ENCODE measurements at regions not wholly inside any gene's neighbourhood (a gene's known extent, or its start where the extent isn't known, plus 50 kb on each side); places are given as distances from the start of the nearest gene placed in this dataset.

DNA sequence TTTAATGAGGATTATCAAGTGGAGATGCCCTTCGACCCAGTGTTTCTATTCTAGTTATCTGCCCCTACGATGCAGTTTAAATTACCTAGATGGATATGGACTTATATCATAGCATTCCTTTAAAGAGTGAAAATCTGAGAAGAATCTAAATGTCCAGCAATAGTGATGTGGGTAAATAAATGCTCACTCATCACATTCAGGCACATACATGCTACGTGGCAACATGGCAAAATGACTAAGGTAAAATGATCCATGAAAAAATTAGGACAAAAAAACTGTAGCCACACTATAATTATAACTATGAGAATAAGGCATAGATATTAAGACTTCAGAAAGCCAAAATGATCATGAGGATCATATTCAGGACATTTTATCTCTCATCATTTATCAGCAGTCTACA is 82.4 kb upstream of the PDE1C start (continued):
- TF ChIP-seq, protein P1, sequence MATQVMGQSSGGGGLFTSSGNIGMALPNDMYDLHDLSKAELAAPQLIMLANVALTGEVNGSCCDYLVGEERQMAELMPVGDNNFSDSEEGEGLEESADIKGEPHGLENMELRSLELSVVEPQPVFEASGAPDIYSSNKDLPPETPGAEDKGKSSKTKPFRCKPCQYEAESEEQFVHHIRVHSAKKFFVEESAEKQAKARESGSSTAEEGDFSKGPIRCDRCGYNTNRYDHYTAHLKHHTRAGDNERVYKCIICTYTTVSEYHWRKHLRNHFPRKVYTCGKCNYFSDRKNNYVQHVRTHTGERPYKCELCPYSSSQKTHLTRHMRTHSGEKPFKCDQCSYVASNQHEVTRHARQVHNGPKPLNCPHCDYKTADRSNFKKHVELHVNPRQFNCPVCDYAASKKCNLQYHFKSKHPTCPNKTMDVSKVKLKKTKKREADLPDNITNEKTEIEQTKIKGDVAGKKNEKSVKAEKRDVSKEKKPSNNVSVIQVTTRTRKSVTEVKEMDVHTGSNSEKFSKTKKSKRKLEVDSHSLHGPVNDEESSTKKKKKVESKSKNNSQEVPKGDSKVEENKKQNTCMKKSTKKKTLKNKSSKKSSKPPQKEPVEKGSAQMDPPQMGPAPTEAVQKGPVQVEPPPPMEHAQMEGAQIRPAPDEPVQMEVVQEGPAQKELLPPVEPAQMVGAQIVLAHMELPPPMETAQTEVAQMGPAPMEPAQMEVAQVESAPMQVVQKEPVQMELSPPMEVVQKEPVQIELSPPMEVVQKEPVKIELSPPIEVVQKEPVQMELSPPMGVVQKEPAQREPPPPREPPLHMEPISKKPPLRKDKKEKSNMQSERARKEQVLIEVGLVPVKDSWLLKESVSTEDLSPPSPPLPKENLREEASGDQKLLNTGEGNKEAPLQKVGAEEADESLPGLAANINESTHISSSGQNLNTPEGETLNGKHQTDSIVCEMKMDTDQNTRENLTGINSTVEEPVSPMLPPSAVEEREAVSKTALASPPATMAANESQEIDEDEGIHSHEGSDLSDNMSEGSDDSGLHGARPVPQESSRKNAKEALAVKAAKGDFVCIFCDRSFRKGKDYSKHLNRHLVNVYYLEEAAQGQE (IDR thresholded peaks at IDR 0.05; ENCODE audit: low read depth), result no peak
- TF ChIP-seq CEBPB (IDR thresholded peaks at IDR 0.05; ENCODE audit: low read depth), result no peak
- TF ChIP-seq POLR2A (IDR thresholded peaks at IDR 0.05; ENCODE audit: borderline replicate concordance, extremely low read depth, insufficient read depth, insufficient read length), result no peak
- TF ChIP-seq SRF (IDR thresholded peaks at IDR 0.05; ENCODE audit: low read depth), result no peak

DNA sequence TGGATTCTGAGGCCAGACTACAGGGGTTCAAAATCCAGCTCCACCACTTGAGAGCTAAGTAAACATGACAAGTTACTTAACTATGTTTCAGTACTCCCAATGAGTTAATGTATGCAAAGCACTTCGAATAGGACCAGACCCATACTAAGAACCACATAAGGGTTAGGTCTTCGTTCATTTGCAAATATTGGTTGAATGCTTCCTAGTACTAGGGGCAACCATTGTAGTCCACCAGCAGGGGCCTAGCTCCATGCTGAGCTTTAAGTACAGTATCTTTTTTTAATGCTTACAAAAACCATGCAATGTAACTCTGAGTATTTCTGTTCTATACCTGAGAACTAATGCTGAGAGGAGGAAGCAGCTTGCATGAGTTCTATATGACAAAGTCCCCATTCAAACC is 80.4 kb upstream of the PDE1C start:
- ChIA-PET CTCF (interaction anchor here (1.0 kb wide), 1 partner anchor 14 kb away, joined by 3 read pairs; no protein-coding TSS in a partner anchor), POLR2A (no interaction called here), RAD21 (ENCODE audit: low non-redundant PET in 1 of 2, low total read pairs in 2 of 2, uncharacterized antibody in 2 of 2, unreplicated experiment in 2 of 2) (no interaction called here)
- Histone ChIP-seq H3K4me1 (ENCODE audit: control insufficient read depth in 1 of 2, insufficient read depth in 2 of 2, low read length in 2 of 2) (no peaks in the 10 kb centered on the region), H3K4me3 (replicated peaks in 1 of 2; ENCODE audit: low read depth in 1 of 2, low read length in 2 of 2) (no peak overlapping the region), H3K9me2 (ENCODE audit: insufficient read depth) (no peaks in the 10 kb centered on the region), H3K4me2 (ENCODE audit: low read length) (no peak overlapping the region), H4K20me1 (ENCODE audit: insufficient read depth) (no peaks in the 10 kb centered on the region), H3K36me3 (ENCODE audit: control insufficient read depth in 1 of 2, insufficient read depth in 2 of 2, low read length in 2 of 2) (no peaks in the 10 kb centered on the region), H2AFZ (ENCODE audit: low read depth, low read length, poor library complexity, severe bottlenecking) (no peak overlapping the region), H3K9ac (ENCODE audit: low read length) (no peak overlapping the region), H3K27me3 (ENCODE audit: insufficient read depth, low read length) (peaks cover 22% of the 10 kb centered on the region; the same call in 1 of the 2 replicates), H3K9me3 (ENCODE audit: control insufficient read depth in 1 of 2, insufficient read depth in 1 of 2, low read depth in 1 of 2, low read length in 2 of 2) (no peaks in the 10 kb centered on the region), H3K79me2 (ENCODE audit: insufficient read depth, low read length) (no peaks in the 10 kb centered on the region), H3K27ac (ENCODE audit: low read depth, low read length) (no peak overlapping the region)
- intact Hi-C loops (cut with micrococcal nuclease), result no loop called here
- BruUV-seq (replicated peaks), result no TSS peak
- ATAC-seq, result no peak
- no peak for DNase-seq (ENCODE audit: low read depth, low spot score)
- TF ChIP-seq POLR2A (IDR thresholded peaks at IDR 0.05; ENCODE audit: borderline replicate concordance, extremely low read depth, insufficient read depth, insufficient read length) (no peak), ZNF274 (IDR thresholded peaks at IDR 0.05; ENCODE audit: low read depth, low read length) (no peak), JUND (IDR thresholded peaks at IDR 0.05) (no peak), CEBPB (IDR thresholded peaks at IDR 0.05; ENCODE audit: low read depth) (no peak), SRF (IDR thresholded peaks at IDR 0.05; ENCODE audit: low read depth) (no peak), TCF7L2 (IDR thresholded peaks at IDR 0.05; ENCODE audit: borderline replicate concordance, extremely low read depth, insufficient read depth, insufficient read length) (no peak), SP1 (IDR thresholded peaks at IDR 0.05; ENCODE audit: low read depth) (no peak), YY1 (IDR thresholded peaks at IDR 0.05; ENCODE audit: extremely low read depth, insufficient replicate concordance, low read depth, low read length) (no peak), RAD21 (IDR thresholded peaks at IDR 0.05; ENCODE audit: low read depth) (no peak), POLR2AphosphoS5 (IDR thresholded peaks at IDR 0.05; ENCODE audit: low read depth, low read length) (no peak), EZH2 (IDR thresholded peaks at IDR 0.05) (no peak), FOSL1 (IDR thresholded peaks at IDR 0.05; ENCODE audit: low read depth) (no peak)
- TF ChIP-seq, protein P1 (IDR thresholded peaks at IDR 0.05; ENCODE audit: low read depth), result no peak
- TF ChIP-seq, protein P2, sequence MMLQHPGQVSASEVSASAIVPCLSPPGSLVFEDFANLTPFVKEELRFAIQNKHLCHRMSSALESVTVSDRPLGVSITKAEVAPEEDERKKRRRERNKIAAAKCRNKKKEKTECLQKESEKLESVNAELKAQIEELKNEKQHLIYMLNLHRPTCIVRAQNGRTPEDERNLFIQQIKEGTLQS (IDR thresholded peaks at IDR 0.05), result no peak
- TF ChIP-seq, protein P3, sequence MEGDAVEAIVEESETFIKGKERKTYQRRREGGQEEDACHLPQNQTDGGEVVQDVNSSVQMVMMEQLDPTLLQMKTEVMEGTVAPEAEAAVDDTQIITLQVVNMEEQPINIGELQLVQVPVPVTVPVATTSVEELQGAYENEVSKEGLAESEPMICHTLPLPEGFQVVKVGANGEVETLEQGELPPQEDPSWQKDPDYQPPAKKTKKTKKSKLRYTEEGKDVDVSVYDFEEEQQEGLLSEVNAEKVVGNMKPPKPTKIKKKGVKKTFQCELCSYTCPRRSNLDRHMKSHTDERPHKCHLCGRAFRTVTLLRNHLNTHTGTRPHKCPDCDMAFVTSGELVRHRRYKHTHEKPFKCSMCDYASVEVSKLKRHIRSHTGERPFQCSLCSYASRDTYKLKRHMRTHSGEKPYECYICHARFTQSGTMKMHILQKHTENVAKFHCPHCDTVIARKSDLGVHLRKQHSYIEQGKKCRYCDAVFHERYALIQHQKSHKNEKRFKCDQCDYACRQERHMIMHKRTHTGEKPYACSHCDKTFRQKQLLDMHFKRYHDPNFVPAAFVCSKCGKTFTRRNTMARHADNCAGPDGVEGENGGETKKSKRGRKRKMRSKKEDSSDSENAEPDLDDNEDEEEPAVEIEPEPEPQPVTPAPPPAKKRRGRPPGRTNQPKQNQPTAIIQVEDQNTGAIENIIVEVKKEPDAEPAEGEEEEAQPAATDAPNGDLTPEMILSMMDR (IDR thresholded peaks at IDR 0.05 in 2 of 3, conservative IDR thresholded peaks at IDR 0.05 in 1 of 3; ENCODE audit: borderline replicate concordance in 1 of 3, insufficient read depth in 1 of 3, low read depth in 2 of 3, low read length in 2 of 3), result no peak
- TF ChIP-seq, protein P4, sequence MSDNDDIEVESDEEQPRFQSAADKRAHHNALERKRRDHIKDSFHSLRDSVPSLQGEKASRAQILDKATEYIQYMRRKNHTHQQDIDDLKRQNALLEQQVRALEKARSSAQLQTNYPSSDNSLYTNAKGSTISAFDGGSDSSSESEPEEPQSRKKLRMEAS (IDR thresholded peaks at IDR 0.05), result no peak

Measured in HCT116 (cell line).